Effector memory CD8-positive, alpha-beta T cell (primary cell): ENCODE measurements at regions not wholly inside any gene's neighbourhood (a gene's known extent, or its start where the extent isn't known, plus 50 kb on each side); places are given as distances from the start of the nearest gene placed in this dataset.

Source experiments
- ATAC-seq: fragments of 150-1000 bp; cut with Tn5 transposase; replicated peaks from 2 replicates; pipeline ENCODE4 v1.10.0; 2021; ENCODE audit warnings: mild to moderate bottlenecking, moderate library complexity
- DNase-seq, 3 experiments: peaks; one replicate each; pipeline ENCODE4 v3.0.0; 2021
- H3K27ac Mint-ChIP-seq, 2 donors: one replicate each; pipeline ENCODE4 v1.8.0; 2022; ENCODE audit warnings: mild to moderate bottlenecking in 2 of 2, mixed read lengths in 2 of 2, moderate library complexity in 2 of 2
- H3K27me3 Mint-ChIP-seq, 2 donors: one replicate each; pipeline ENCODE4 v1.8.0; 2022; ENCODE audit warnings: mixed read lengths in 2 of 2
- H3K36me3 Mint-ChIP-seq: one replicate; pipeline ENCODE4 v1.8.0; 2022; ENCODE audit warnings: mild to moderate bottlenecking, moderate library complexity, mixed read lengths; ENCODE audit not compliant: insufficient read depth
- H3K4me1 Mint-ChIP-seq, 2 donors: one replicate each; pipeline ENCODE4 v1.8.0; 2022; ENCODE audit warnings: low read depth in 2 of 2, mixed read lengths in 2 of 2
- H3K4me3 Mint-ChIP-seq, 2 donors: one replicate each; pipeline ENCODE4 v1.8.0; 2022; ENCODE audit warnings: mild to moderate bottlenecking in 2 of 2, mixed read lengths in 2 of 2, moderate library complexity in 2 of 2
- H3K9me3 Mint-ChIP-seq, 2 donors: one replicate each; pipeline ENCODE4 v1.8.0; 2022; ENCODE audit warnings: mixed read lengths in 2 of 2

GRCh38 chr7:128145191-128145590 lies 95.9 kb upstream of the LEP start:
- no peaks in the 10 kb centered on the region for H3K36me3 Mint-ChIP-seq
- DNase-seq (no peak), ATAC-seq (no peak)
- no peak overlapping the region for H3K27ac Mint-ChIP-seq
- peaks cover 29 to 35% of the 10 kb centered on the region in 2 donors for H3K27me3 Mint-ChIP-seq
- H3K4me1 Mint-ChIP-seq: no peaks in the 10 kb centered on the region
- no peaks in the 10 kb centered on the region for H3K9me3 Mint-ChIP-seq
- no peak overlapping the region for H3K4me3 Mint-ChIP-seq

GRCh38 chr7:128146052-128146451 lies 95.0 kb upstream of the LEP start:
- H3K27me3 Mint-ChIP-seq: peaks cover 37 to 38% of the 10 kb centered on the region in 2 donors
- H3K4me3 Mint-ChIP-seq: no peak overlapping the region
- ATAC-seq: no peak
- H3K9me3 Mint-ChIP-seq: no peaks in the 10 kb centered on the region
- H3K27ac Mint-ChIP-seq: no peak overlapping the region
- H3K4me1 Mint-ChIP-seq: no peaks in the 10 kb centered on the region
- no peaks in the 10 kb centered on the region for H3K36me3 Mint-ChIP-seq
- DNase-seq: no peak

- Mint-ChIP-seq H3K9me3 (no peaks in the 10 kb centered on the region), H3K27ac (no peak overlapping the region), H3K27me3 (peaks cover 51 to 64% of the 10 kb centered on the region in 2 donors), H3K36me3 (no peaks in the 10 kb centered on the region), H3K4me3 (no peak overlapping the region), H3K4me1 (peaks cover 2 to 5% of the 10 kb centered on the region in 2 donors)
- ATAC-seq: no peak
- DNase-seq: no peak
Observed at GRCh38 chr7:128148676-128149075, 92.4 kb upstream of the LEP start.

DNA sequence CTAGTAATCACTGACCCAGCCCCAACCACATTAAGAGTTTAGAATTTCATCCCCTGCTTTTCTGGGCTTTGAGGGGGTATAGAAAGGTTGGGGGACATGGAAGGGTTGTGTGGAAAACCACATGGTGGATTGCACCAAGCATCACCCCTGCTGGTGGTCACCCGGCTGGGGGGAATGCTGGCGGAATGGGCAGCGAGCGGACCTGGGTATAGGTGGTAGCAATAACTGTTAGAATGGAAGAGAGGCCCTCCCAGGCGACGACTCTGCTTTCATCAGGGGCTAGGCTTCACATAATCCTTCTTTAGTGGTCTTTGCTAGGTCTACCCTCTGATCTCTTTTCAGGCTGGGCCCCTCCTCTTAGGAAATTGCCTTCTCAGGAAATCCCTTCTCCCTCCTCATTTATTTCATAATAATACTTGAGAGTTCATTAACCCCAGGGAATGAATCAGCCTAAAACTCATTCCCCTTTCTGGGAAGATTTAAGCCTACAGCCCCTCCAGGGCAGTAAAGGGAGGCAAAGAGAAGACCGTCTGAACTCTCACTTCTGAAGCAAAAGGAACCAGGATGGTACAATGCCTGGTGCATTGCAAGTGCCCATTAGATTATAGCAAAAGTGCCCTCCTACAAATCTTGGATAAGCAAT lies 90.7 kb upstream of the LEP start:
- H3K4me1 Mint-ChIP-seq: peaks cover 2 to 10% of the 10 kb centered on the region in 2 donors
- H3K9me3 Mint-ChIP-seq: no peaks in the 10 kb centered on the region
- H3K27me3 Mint-ChIP-seq: peaks cover 51 to 65% of the 10 kb centered on the region in 2 donors
- H3K36me3 Mint-ChIP-seq: no peaks in the 10 kb centered on the region
- H3K4me3 Mint-ChIP-seq: no peak overlapping the region
- no peak for ATAC-seq
- no peak for DNase-seq
- H3K27ac Mint-ChIP-seq: no peak overlapping the region

DNA sequence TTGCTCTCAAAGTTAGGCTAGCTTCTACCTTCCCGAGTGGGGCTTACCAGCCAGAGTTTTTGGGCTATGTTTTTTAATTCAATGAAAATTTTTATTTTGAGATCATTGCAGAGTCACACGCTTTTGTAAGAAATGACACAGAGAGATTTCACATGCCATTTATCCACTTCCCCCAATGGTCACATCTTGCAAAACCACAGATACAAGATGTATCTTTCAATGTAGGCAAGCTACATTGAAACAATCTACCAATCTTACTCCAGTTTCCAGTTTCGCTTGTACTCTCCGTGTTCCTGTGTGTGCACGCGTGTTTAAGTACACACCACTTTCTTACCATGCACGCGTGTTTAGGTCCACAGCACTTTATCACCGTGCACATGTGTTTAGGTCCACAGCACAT lies 89.4 kb upstream of the LEP start:
- Mint-ChIP-seq H3K9me3 (no peaks in the 10 kb centered on the region), H3K27me3 (peaks cover 44 to 65% of the 10 kb centered on the region in 2 donors), H3K4me1 (peaks cover 2 to 13% of the 10 kb centered on the region in 2 donors), H3K36me3 (no peaks in the 10 kb centered on the region), H3K27ac (no peak overlapping the region), H3K4me3 (no peak overlapping the region)
- no peak for ATAC-seq
- no peak for DNase-seq

GRCh38 chr7:128152721-128153120 lies 88.4 kb upstream of the LEP start:
- Mint-ChIP-seq H3K4me1 (peaks cover 2 to 13% of the 10 kb centered on the region in 2 donors), H3K36me3 (no peaks in the 10 kb centered on the region), H3K27ac (no peak overlapping the region), H3K27me3 (peaks cover 41 to 62% of the 10 kb centered on the region in 2 donors), H3K4me3 (no peak overlapping the region), H3K9me3 (no peaks in the 10 kb centered on the region)
- ATAC-seq (no peak), DNase-seq (no peak)

GRCh38 chr7:128153436-128153835 lies 87.6 kb upstream of the LEP start:
- ATAC-seq: no peak
- Mint-ChIP-seq H3K9me3 (no peaks in the 10 kb centered on the region), H3K27ac (no peak overlapping the region), H3K27me3 (peaks cover 43 to 62% of the 10 kb centered on the region in 2 donors), H3K36me3 (no peaks in the 10 kb centered on the region), H3K4me1 (peaks cover 2 to 13% of the 10 kb centered on the region in 2 donors), H3K4me3 (no peak overlapping the region)
- DNase-seq: no peak

DNA sequence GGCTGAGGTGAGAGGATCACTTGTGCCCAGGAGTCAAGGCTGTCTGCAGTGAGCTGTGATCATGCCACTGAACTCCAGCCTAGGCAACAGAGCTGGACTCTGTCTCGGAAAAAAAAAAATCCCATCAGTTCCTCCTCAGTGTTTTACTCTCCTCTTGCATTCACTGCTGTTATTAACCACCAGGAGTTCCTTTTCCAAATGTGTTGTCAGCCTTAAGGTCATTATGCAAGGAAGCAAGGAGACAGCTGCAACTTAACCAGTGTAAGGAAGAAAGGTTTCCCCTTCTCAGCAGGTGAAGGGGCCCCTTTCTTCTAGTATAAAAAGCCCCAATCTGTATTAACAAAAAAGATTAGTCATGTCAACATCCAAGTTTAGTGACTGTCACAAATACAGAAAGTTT lies 86.6 kb upstream of the LEP start:
- Mint-ChIP-seq H3K4me1 (peaks cover 2 to 13% of the 10 kb centered on the region in 2 donors), H3K36me3 (no peaks in the 10 kb centered on the region), H3K9me3 (no peaks in the 10 kb centered on the region), H3K27ac (no peak overlapping the region), H3K4me3 (no peak overlapping the region), H3K27me3 (peaks cover 35 to 60% of the 10 kb centered on the region in 2 donors)
- DNase-seq: no peak
- no peak for ATAC-seq

DNA sequence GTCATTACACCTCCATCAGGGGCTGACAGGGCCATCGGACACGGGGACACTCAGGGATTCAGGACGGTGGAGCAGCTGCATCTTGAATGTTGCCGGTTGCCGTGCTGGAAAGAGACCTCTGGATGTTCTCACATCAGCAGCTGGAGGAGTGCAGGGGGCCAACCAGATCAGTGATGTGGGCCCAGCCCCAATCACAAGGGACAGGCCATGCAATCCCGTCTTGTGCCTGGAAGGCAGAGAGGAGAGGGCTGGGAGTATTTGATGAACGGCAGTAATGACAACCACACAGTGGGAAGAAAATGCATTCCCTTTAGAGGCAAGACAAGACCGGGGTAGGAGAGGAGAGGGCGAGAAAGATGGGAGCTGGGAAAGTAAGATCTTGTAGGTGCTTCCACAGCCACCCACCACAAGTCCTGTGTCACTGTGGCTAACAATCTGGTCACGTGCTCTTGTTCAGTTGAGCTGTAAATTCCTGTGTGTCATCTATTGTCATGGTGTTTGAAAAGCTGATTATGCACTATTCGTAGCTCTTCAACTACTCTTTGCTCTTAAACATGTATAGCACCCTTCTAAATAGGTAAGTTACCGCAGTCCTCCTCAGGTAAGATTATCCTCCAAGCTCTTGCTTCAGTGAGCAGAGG lies 85.9 kb upstream of the LEP start:
- H3K4me3 Mint-ChIP-seq: no peak overlapping the region
- peaks cover 2 to 13% of the 10 kb centered on the region in 2 donors for H3K4me1 Mint-ChIP-seq
- no peak overlapping the region for H3K27ac Mint-ChIP-seq
- H3K36me3 Mint-ChIP-seq: no peaks in the 10 kb centered on the region
- DNase-seq (no peak), ATAC-seq (peak; percentile 37)
- H3K9me3 Mint-ChIP-seq: no peaks in the 10 kb centered on the region
- peaks cover 29 to 60% of the 10 kb centered on the region in 2 donors for H3K27me3 Mint-ChIP-seq

DNA sequence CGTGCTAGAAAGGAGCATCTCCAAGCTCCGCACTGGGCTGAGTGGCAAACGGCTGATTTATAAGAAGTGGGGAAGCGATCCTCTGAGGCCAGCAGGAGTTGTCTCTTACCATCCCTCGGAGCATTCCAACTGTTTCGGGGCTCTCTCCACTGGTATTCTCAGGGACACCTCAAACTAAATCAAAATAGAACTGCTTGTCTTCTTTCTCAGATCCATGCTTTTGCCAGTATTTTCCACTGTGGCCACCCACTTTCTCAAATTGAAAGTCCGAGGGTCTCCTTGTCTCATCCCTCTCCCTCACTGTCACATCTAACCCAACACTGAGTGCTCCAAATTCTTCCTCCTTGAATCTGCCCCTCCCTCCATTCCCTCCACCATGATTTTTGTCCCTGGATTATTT lies 83.2 kb upstream of the LEP start:
- Mint-ChIP-seq H3K27me3 (peaks cover 27 to 60% of the 10 kb centered on the region in 2 donors), H3K27ac (no peak overlapping the region), H3K9me3 (no peaks in the 10 kb centered on the region), H3K4me3 (no peak overlapping the region), H3K36me3 (no peaks in the 10 kb centered on the region), H3K4me1 (peaks cover 0 to 8% of the 10 kb centered on the region in 2 donors)
- DNase-seq: no peak
- ATAC-seq: no peak

DNA sequence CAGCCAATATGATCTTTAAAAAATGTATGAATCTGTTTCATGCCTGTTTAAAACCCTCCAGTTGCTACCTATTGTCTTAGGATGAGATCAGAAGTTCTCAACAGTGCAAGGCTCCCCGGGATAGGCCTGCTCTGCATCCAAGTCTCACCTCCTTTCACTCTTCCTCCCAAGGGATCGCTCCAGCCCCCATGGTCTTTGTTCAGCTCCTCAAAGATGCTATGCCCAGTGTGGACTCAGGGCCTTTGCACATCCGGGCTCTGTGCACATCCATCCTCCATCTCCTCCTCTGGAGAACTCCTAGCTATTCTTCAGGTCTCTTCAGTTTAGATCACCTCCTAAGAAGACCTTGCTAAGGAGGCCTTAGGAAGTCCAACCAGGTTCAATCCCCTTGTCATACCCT lies 82.7 kb upstream of the LEP start:
- DNase-seq (no peak), ATAC-seq (no peak)
- Mint-ChIP-seq H3K36me3 (no peaks in the 10 kb centered on the region), H3K4me3 (no peak overlapping the region), H3K27ac (no peak overlapping the region), H3K9me3 (no peaks in the 10 kb centered on the region), H3K4me1 (peaks cover 0 to 8% of the 10 kb centered on the region in 2 donors), H3K27me3 (peaks cover 31 to 60% of the 10 kb centered on the region in 2 donors)

GRCh38 chr7:128160296-128160695 lies 80.8 kb upstream of the LEP start:
- ATAC-seq: no peak
- Mint-ChIP-seq H3K27ac (no peak overlapping the region), H3K27me3 (peaks cover 35 to 74% of the 10 kb centered on the region in 2 donors), H3K4me3 (no peak overlapping the region), H3K36me3 (no peaks in the 10 kb centered on the region), H3K4me1 (peaks cover 0 to 4% of the 10 kb centered on the region in 2 donors), H3K9me3 (no peaks in the 10 kb centered on the region)
- DNase-seq: no peak

DNA sequence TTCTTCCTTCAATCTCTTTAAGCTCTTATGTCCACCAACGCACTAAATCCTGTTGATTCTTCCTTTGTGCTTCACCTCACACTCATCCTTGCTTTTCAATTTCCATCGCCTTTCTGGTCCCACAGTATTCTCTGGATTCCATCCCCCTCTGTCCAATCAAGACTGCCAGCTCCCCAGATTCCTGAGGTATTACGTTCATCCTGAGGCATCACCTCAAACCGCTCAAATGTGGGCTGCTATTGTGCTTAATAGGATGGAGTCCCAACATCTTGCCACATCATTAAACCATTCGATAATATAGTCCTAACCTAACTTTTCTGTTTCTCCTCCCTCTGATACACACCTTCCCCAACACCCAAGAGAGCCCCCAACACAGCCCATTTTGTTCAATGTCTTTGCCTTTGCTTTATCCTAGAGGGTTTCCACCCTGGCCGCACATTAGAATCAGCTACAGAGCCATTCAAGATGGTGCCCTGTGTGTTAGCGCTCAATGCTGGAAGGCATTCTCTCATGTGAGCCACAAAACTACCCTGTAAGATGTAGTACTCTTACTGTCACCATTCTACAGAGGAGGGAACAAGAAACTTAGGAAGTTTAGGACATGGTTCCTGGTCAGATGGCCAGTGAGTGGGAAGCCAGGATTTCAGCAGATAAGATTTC lies 79.5 kb upstream of the LEP start:
- Mint-ChIP-seq H3K9me3 (no peaks in the 10 kb centered on the region), H3K4me3 (no peak overlapping the region), H3K36me3 (no peaks in the 10 kb centered on the region), H3K4me1 (peaks cover 0 to 1% of the 10 kb centered on the region in 2 donors), H3K27ac (no peak overlapping the region), H3K27me3 (peaks cover 46 to 87% of the 10 kb centered on the region in 2 donors)
- DNase-seq (no peak), ATAC-seq (no peak)

- Mint-ChIP-seq H3K36me3 (no peaks in the 10 kb centered on the region), H3K9me3 (no peaks in the 10 kb centered on the region), H3K27me3 (peaks cover 49 to 96% of the 10 kb centered on the region in 2 donors), H3K27ac (no peak overlapping the region), H3K4me3 (no peak overlapping the region), H3K4me1 (peaks cover 0 to 4% of the 10 kb centered on the region in 2 donors)
- DNase-seq: no peak
- ATAC-seq: no peak
Observed at GRCh38 chr7:128162666-128163065, 78.4 kb upstream of the LEP start.
